ENCODE measurements at regions not wholly inside any gene's neighbourhood (a gene's known extent, or its start where the extent isn't known, plus 50 kb on each side); places are given as distances from the start of the nearest gene placed in this dataset.

DNA sequence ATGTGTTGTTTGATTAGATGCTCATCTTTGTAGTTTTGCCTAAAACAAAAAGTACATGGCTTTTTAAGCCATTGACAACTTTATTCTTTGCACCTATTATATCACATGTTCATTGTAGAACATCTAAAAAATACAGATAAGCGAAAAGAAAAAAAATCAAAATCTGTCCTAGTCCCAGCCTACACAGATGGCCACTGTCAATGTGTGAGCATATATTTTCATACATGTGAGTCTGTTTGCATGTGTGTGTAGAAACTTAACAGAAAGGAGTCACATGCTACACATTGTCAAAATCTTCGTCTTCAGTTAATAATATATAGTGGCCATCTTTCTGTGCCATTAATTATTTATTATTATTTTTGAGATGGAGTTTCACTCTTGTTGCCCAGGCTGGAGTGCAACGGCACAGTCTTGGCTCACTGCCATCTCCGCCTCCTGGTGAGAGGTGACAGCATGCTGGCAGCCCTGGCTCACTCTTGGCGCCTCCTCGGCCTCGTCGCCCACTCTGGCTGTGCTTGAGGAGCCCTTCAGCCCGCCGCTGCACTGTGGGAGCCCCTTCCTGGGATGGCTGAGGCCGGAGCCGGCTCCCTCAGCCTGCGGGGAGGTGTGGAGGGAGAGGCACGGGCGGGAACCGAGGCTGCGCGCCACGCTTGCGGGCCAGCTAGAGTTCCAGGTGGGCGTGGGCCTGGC lies 68.5 kb upstream of the AMZ2 start:
- Histone ChIP-seq H3K9me3 (no peaks in the 10 kb centered on the region), H3K4me1 (no peaks in the 10 kb centered on the region), H3K4me2 (no peak overlapping the region), H3K27ac (no peak overlapping the region), H3K4me3 (no peak overlapping the region)
- FAIRE-seq (no peak), ATAC-seq (no peak), DNase-seq (ENCODE audit: low read depth in 1 of 2, low spot score in 1 of 2) (no peak)
- CTCF ChIA-PET = interaction anchor here (3.7 kb wide), 1 partner anchor 21 kb away, joined by 33 read pairs; no protein-coding TSS in a partner anchor
- no peak for TF ChIP-seq RAD21 (conservative IDR thresholded peaks at IDR 0.05 in 1 of 2, IDR thresholded peaks at IDR 0.05 in 1 of 2)
- no peak for TF ChIP-seq RFX5 (IDR thresholded peaks at IDR 0.05)
- TF ChIP-seq POLR2A (IDR thresholded peaks at IDR 0.05; ENCODE audit: low read length) = no peak
- no peak for TF ChIP-seq ZSCAN20 (CRISPR knock-in tag; IDR thresholded peaks at IDR 0.05)
- no peak for TF ChIP-seq JUNB (IDR thresholded peaks at IDR 0.05)
- no peak for TF ChIP-seq ZNF302 (CRISPR knock-in tag; IDR thresholded peaks at IDR 0.05)
- TF ChIP-seq, protein P1, sequence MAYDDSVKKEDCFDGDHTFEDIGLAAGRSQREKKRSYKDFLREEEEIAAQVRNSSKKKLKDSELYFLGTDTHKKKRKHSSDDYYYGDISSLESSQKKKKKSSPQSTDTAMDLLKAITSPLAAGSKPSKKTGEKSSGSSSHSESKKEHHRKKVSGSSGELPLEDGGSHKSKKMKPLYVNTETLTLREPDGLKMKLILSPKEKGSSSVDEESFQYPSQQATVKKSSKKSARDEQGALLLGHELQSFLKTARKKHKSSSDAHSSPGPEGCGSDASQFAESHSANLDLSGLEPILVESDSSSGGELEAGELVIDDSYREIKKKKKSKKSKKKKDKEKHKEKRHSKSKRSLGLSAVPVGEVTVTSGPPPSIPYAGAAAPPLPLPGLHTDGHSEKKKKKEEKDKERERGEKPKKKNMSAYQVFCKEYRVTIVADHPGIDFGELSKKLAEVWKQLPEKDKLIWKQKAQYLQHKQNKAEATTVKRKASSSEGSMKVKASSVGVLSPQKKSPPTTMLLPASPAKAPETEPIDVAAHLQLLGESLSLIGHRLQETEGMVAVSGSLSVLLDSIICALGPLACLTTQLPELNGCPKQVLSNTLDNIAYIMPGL (CRISPR knock-in tag; IDR thresholded peaks at IDR 0.05; ENCODE audit: borderline replicate concordance) = no peak
- POLR2A ChIA-PET = no interaction called here
- 83% methylated on average over 11 of the region's 21 CpGs for WGBS (ENCODE audit: missing lambda C conversion rate)

- ATAC-seq (no peak), FAIRE-seq (no peak), DNase-seq (ENCODE audit: low read depth in 1 of 2, low spot score in 1 of 2) (no peak)
- no peaks in the 10 kb centered on the region for H3K9me3 ChIP-seq
- no peak overlapping the region for H3K4me3 ChIP-seq
- WGBS (ENCODE audit: missing lambda C conversion rate) = 94% methylated on average over 25 of the region's 31 CpGs
- no peak overlapping the region for H3K27ac ChIP-seq
- ChIA-PET POLR2A (interaction anchor here (0.6 kb wide), 1 partner anchor 1222 kb away, joined by 3 read pairs; no protein-coding TSS in a partner anchor), CTCF (interaction anchor here (1.4 to 7.5 kb wide), 4 partner anchors 7 to 285 kb away, joined by 3 to 77 read pairs (median 20); no protein-coding TSS in a partner anchor)
- no peaks in the 10 kb centered on the region for H3K4me1 ChIP-seq
- H3K4me2 ChIP-seq = no peak overlapping the region
- TF ChIP-seq EHF (CRISPR knock-in tag; IDR thresholded peaks at IDR 0.05) (no peak), MYC (IDR thresholded peaks at IDR 0.05; ENCODE audit: borderline replicate concordance, low read length) (no peak), NPAS2 (CRISPR knock-in tag; IDR thresholded peaks at IDR 0.05; ENCODE audit: borderline replicate concordance) (no peak), RCOR1 (IDR thresholded peaks at IDR 0.05; ENCODE audit: low read depth, low read length) (no peak), HOXA7 (CRISPR knock-in tag; IDR thresholded peaks at IDR 0.05) (no peak), HEYL (CRISPR knock-in tag; IDR thresholded peaks at IDR 0.05) (no peak), RNF2 (IDR thresholded peaks at IDR 0.05; ENCODE audit: borderline replicate concordance, low read depth) (no peak)
- TF ChIP-seq, protein P2, sequence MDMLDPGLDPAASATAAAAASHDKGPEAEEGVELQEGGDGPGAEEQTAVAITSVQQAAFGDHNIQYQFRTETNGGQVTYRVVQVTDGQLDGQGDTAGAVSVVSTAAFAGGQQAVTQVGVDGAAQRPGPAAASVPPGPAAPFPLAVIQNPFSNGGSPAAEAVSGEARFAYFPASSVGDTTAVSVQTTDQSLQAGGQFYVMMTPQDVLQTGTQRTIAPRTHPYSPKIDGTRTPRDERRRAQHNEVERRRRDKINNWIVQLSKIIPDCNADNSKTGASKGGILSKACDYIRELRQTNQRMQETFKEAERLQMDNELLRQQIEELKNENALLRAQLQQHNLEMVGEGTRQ (IDR thresholded peaks at IDR 0.05) = no peak
- TF ChIP-seq, protein P3, sequence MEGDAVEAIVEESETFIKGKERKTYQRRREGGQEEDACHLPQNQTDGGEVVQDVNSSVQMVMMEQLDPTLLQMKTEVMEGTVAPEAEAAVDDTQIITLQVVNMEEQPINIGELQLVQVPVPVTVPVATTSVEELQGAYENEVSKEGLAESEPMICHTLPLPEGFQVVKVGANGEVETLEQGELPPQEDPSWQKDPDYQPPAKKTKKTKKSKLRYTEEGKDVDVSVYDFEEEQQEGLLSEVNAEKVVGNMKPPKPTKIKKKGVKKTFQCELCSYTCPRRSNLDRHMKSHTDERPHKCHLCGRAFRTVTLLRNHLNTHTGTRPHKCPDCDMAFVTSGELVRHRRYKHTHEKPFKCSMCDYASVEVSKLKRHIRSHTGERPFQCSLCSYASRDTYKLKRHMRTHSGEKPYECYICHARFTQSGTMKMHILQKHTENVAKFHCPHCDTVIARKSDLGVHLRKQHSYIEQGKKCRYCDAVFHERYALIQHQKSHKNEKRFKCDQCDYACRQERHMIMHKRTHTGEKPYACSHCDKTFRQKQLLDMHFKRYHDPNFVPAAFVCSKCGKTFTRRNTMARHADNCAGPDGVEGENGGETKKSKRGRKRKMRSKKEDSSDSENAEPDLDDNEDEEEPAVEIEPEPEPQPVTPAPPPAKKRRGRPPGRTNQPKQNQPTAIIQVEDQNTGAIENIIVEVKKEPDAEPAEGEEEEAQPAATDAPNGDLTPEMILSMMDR (IDR thresholded peaks at IDR 0.05) = no peak
These were observed 67.9 kb upstream of the AMZ2 start for GRCh38 chr17:68179926-68180285.

DNA sequence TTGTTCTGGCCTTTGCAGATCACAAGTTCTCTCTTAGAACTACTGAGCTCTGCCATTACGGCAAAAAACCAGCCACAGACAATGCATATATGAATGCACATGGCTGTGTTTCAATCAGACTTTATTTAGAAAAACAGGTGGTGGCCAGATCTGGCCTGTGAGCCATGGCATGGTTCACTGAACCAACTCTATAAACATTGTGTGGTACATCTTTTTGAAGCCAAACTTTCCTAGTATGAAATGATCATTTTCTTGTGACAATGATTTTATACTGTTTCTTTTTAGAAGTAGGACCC lies 65.9 kb upstream of the AMZ2 start:
- no peaks in the 10 kb centered on the region for H3K9me3 ChIP-seq
- TF ChIP-seq, protein P4, sequence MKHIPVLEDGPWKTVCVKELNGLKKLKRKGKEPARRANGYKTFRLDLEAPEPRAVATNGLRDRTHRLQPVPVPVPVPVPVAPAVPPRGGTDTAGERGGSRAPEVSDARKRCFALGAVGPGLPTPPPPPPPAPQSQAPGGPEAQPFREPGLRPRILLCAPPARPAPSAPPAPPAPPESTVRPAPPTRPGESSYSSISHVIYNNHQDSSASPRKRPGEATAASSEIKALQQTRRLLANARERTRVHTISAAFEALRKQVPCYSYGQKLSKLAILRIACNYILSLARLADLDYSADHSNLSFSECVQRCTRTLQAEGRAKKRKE (CRISPR knock-in tag; IDR thresholded peaks at IDR 0.05; ENCODE audit: low read depth) = no peak
- TF ChIP-seq ZC3H11A (IDR thresholded peaks at IDR 0.05) = no peak
- TF ChIP-seq RAD21 (conservative IDR thresholded peaks at IDR 0.05 in 1 of 2, IDR thresholded peaks at IDR 0.05 in 1 of 2) = no peak
- TF ChIP-seq KDM5A (IDR thresholded peaks at IDR 0.05) = no peak
- TF ChIP-seq CEBPB (IDR thresholded peaks at IDR 0.05) = no peak
- TF ChIP-seq ZFP36 (IDR thresholded peaks at IDR 0.05; ENCODE audit: borderline replicate concordance, partially characterized antibody) = no peak
- TF ChIP-seq PBX3 (IDR thresholded peaks at IDR 0.05) = no peak
- no peak for TF ChIP-seq EHMT2 (IDR thresholded peaks at IDR 0.05; ENCODE audit: low read depth)
- no peak for TF ChIP-seq PHF8 (IDR thresholded peaks at IDR 0.05; ENCODE audit: borderline replicate concordance, low read depth)
- TF ChIP-seq NPAS2 (CRISPR knock-in tag; IDR thresholded peaks at IDR 0.05; ENCODE audit: borderline replicate concordance) = no peak
- TF ChIP-seq ZNF302 (CRISPR knock-in tag; IDR thresholded peaks at IDR 0.05) = no peak
- DNase-seq (ENCODE audit: low read depth in 1 of 2, low spot score in 1 of 2) (no peak), FAIRE-seq (no peak), ATAC-seq (no peak)
- H3K4me1 ChIP-seq = no peaks in the 10 kb centered on the region
- H3K27ac ChIP-seq = no peak overlapping the region
- H3K4me2 ChIP-seq = no peak overlapping the region
- H3K4me3 ChIP-seq = no peak overlapping the region
- POLR2A ChIA-PET = interaction anchor here (0.7 kb wide), 1 partner anchor 330 kb away, joined by 6 read pairs; the partner anchor contains the start of gene PRKAR1A
- 86% methylated on average over 1 of the region's 1 CpG for WGBS (ENCODE audit: missing lambda C conversion rate)
- CTCF ChIA-PET = interaction anchor here (1.2 to 7.5 kb wide), 5 partner anchors 9 to 283 kb away, joined by 3 to 77 read pairs (median 17); no protein-coding TSS in a partner anchor
